ENCODE measurements at regions not wholly inside any gene's neighbourhood (a gene's known extent, or its start where the extent isn't known, plus 50 kb on each side); places are given as distances from the start of the nearest gene placed in this dataset.
"Not testable (repeated sequence)": the region's sequence is repeated elsewhere in the genome, so short reads cannot be mapped to it uniquely, and the experiment has no call there.

GRCh38 chr5:28808967-28809810 is 1770.8 kb upstream of the CDH9 start:
- no peaks in the 10 kb centered on the region for H3K9me3 ChIP-seq
- H3K4me1 ChIP-seq: no peaks in the 10 kb centered on the region
- H3K27me3 ChIP-seq: no peaks in the 10 kb centered on the region
- no peaks in the 10 kb centered on the region for H3K36me3 ChIP-seq
- H3K4me3 ChIP-seq: no peak overlapping the region
- no peak for DNase-seq (ENCODE audit: low spot score)
- TF ChIP-seq CTCF (IDR thresholded peaks at IDR 0.05): no peak
- no peak overlapping the region for H3K27ac ChIP-seq

- H3K4me1 ChIP-seq: no peaks in the 10 kb centered on the region
- no peak overlapping the region for H3K4me3 ChIP-seq
- H3K27me3 ChIP-seq: no peaks in the 10 kb centered on the region
- no peaks in the 10 kb centered on the region for H3K36me3 ChIP-seq
- H3K27ac ChIP-seq: no peak overlapping the region
- TF ChIP-seq CTCF (IDR thresholded peaks at IDR 0.05): no peak
- no peak for DNase-seq (ENCODE audit: low spot score)
- H3K9me3 ChIP-seq: no peaks in the 10 kb centered on the region
These were observed 1768.9 kb upstream of the CDH9 start for GRCh38 chr5:28807195-28807729.

GRCh38 chr5:28799035-28799434 is 1760.6 kb upstream of the CDH9 start:
- H3K4me1 ChIP-seq; H3K27me3 ChIP-seq; H3K36me3 ChIP-seq; H3K4me3 ChIP-seq; H3K27ac ChIP-seq; DNase-seq (ENCODE audit: low spot score); H3K9me3 ChIP-seq: not testable (repeated sequence)

- Histone ChIP-seq H3K36me3 (no peaks in the 10 kb centered on the region), H3K4me1 (no peaks in the 10 kb centered on the region), H3K9me3 (no peaks in the 10 kb centered on the region), H3K27me3 (no peaks in the 10 kb centered on the region), H3K27ac (no peak overlapping the region), H3K4me3 (no peak overlapping the region)
- no peak for DNase-seq (ENCODE audit: low spot score)
- no peak for TF ChIP-seq CTCF (IDR thresholded peaks at IDR 0.05)
These were observed 1750.6 kb upstream of the CDH9 start for GRCh38 chr5:28788954-28789353.

GRCh38 chr5:28780083-28780692 is 1741.8 kb upstream of the CDH9 start:
- Histone ChIP-seq H3K9me3 (no peaks in the 10 kb centered on the region), H3K4me3 (no peak overlapping the region), H3K36me3 (no peaks in the 10 kb centered on the region), H3K27ac (no peak overlapping the region), H3K4me1 (no peaks in the 10 kb centered on the region), H3K27me3 (no peaks in the 10 kb centered on the region)
- no peak for TF ChIP-seq CTCF (IDR thresholded peaks at IDR 0.05)
- no peak for DNase-seq (ENCODE audit: low spot score)

- no peak for DNase-seq (ENCODE audit: low spot score)
- Histone ChIP-seq H3K36me3 (no peaks in the 10 kb centered on the region), H3K4me3 (no peak overlapping the region), H3K4me1 (no peaks in the 10 kb centered on the region), H3K9me3 (no peaks in the 10 kb centered on the region), H3K27ac (no peak overlapping the region), H3K27me3 (no peaks in the 10 kb centered on the region)
- TF ChIP-seq CTCF (IDR thresholded peaks at IDR 0.05): no peak
These were observed 1740.9 kb upstream of the CDH9 start for GRCh38 chr5:28779161-28779754.
